K562 (cell line): ENCODE measurements at regions not wholly inside any gene's neighbourhood (a gene's known extent, or its start where the extent isn't known, plus 50 kb on each side); places are given as distances from the start of the nearest gene placed in this dataset.

Experiments used
- ARID4B ChIP-seq: sonication (generic); formaldehyde crosslinking; IDR thresholded peaks from 2 replicates; pipeline ENCODE4 v1.8.0; 2022; ENCODE audit warnings: mild to moderate bottlenecking, missing genetic modification reagents
- BRF2 ChIP-seq: IDR thresholded peaks from 3 replicates; pipeline ENCODE4 v1.6.1; 2011; ENCODE audit warnings: borderline replicate concordance, mild to moderate bottlenecking; ENCODE audit not compliant: insufficient read length, insufficient read depth
- RAD51 ChIP-seq: fragments of 450-650 bp; IDR thresholded peaks from 2 replicates; pipeline ENCODE4 v1.7.1; 2016; ENCODE audit warnings: low read depth, mild to moderate bottlenecking, borderline replicate concordance
- ZNF583 ChIP-seq: fragments of 250-450 bp; sonication (Bioruptor Pico); IDR thresholded peaks from 2 replicates; pipeline ENCODE4 v1.4.0; 2020
- TF ChIP-seq, protein P1 (sequence below): sonication (generic); formaldehyde crosslinking; IDR thresholded peaks from 2 replicates; pipeline ENCODE4 v1.8.1; 2023; ENCODE audit warnings: missing genetic modification reagents, mild to moderate bottlenecking, borderline replicate concordance

DNA sequence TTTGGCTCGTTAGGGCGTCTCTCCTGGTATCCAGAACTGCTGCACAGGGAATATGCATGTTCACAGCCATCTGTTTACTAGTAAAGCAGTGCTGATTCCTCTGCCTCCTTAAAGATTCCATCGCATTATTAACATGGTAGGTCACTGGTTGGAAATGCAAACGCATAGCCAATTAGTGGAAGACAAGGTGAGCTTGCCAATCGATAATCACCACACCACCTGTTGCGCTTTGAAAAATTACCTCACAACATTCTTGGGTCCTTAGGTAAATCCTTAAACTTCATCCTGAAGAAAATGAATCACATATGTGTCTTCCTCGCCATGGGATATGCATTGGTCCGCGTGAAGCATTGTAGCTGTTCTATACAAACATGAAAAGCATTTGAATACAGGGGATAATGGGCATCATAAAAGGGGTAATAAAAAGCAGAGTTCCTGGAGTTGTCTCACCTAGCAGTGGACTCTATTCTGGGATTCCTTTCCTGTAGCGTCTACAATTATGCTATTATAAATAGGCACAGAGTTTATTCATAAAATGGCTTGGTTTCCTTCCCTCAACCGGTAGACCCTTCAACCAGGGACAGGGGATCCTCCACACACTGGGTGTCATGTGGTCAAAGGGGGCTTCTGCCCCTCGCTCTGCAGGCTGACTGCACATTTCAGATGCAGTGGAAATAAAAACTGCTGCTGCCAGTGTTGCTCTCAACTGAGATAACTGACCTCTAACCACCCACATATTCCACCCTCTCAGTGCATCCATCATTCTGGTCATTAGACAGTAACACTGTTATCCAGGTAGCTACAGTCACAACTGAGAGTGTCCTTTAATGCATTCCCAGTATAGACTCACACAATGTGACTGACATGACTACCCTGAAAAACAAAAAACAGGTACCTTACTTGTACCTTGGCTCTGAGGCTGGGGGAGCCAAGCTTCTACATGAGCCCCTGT lies 389.2 kb upstream of the NFE2L3 start (continued):
- no peak for TF ChIP-seq ARID4B (CRISPR knock-in tag)
- TF ChIP-seq, protein P1, sequence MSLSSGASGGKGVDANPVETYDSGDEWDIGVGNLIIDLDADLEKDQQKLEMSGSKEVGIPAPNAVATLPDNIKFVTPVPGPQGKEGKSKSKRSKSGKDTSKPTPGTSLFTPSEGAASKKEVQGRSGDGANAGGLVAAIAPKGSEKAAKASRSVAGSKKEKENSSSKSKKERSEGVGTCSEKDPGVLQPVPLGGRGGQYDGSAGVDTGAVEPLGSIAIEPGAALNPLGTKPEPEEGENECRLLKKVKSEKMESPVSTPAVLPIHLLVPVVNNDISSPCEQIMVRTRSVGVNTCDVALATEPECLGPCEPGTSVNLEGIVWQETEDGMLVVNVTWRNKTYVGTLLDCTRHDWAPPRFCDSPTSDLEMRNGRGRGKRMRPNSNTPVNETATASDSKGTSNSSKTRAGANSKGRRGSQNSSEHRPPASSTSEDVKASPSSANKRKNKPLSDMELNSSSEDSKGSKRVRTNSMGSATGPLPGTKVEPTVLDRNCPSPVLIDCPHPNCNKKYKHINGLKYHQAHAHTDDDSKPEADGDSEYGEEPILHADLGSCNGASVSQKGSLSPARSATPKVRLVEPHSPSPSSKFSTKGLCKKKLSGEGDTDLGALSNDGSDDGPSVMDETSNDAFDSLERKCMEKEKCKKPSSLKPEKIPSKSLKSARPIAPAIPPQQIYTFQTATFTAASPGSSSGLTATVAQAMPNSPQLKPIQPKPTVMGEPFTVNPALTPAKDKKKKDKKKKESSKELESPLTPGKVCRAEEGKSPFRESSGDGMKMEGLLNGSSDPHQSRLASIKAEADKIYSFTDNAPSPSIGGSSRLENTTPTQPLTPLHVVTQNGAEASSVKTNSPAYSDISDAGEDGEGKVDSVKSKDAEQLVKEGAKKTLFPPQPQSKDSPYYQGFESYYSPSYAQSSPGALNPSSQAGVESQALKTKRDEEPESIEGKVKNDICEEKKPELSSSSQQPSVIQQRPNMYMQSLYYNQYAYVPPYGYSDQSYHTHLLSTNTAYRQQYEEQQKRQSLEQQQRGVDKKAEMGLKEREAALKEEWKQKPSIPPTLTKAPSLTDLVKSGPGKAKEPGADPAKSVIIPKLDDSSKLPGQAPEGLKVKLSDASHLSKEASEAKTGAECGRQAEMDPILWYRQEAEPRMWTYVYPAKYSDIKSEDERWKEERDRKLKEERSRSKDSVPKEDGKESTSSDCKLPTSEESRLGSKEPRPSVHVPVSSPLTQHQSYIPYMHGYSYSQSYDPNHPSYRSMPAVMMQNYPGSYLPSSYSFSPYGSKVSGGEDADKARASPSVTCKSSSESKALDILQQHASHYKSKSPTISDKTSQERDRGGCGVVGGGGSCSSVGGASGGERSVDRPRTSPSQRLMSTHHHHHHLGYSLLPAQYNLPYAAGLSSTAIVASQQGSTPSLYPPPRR (CRISPR knock-in tag) = no peak
- TF ChIP-seq ZNF583 = no peak
- no peak for TF ChIP-seq RAD51
- TF ChIP-seq BRF2 = no peak
